HG02852 (cell line): ENCODE measurements at regions not wholly inside any gene's neighbourhood (a gene's known extent, or its start where the extent isn't known, plus 50 kb on each side); places are given as distances from the start of the nearest gene placed in this dataset.
"Not testable (repeated sequence)": the region's sequence is repeated elsewhere in the genome, so short reads cannot be mapped to it uniquely, and the experiment has no call there.

Source experiments
- ATAC-seq: cut with Tn5 transposase; IDR thresholded peaks from one replicate; pipeline ENCODE4 v1.9.1; 2021; ENCODE audit warnings: mild to moderate bottlenecking, moderate library complexity; ENCODE audit not compliant: unreplicated experiment

- ATAC-seq: no peak
These were observed 576.8 kb upstream of the SMIM31 start for GRCh38 chr4:164177153-164177552.

- no peak for ATAC-seq
These were observed 576.2 kb upstream of the SMIM31 start for GRCh38 chr4:164177753-164178152.

GRCh38 chr4:164188236-164188635 lies 565.7 kb upstream of the SMIM31 start:
- no peak for ATAC-seq

- no peak for ATAC-seq
These were observed 561.1 kb upstream of the SMIM31 start for GRCh38 chr4:164192844-164193243.

GRCh38 chr4:164193676-164194075 lies 560.3 kb upstream of the SMIM31 start:
- no peak for ATAC-seq

GRCh38 chr4:164197556-164197955 lies 556.4 kb upstream of the SMIM31 start:
- ATAC-seq: no peak

GRCh38 chr4:164203476-164203875 lies 550.5 kb upstream of the SMIM31 start:
- no peak for ATAC-seq

- ATAC-seq: no peak
These were observed 549.5 kb upstream of the SMIM31 start for GRCh38 chr4:164204434-164204833.

- no peak for ATAC-seq
These were observed 546.5 kb upstream of the SMIM31 start for GRCh38 chr4:164207460-164207859.

GRCh38 chr4:164210377-164210776 lies 543.6 kb upstream of the SMIM31 start:
- ATAC-seq: no peak

- no peak for ATAC-seq
These were observed 541.8 kb upstream of the SMIM31 start for GRCh38 chr4:164212134-164212533.

- no peak for ATAC-seq
These were observed 541.2 kb upstream of the SMIM31 start for GRCh38 chr4:164212714-164213113.

GRCh38 chr4:164215113-164215741 lies 538.7 kb upstream of the SMIM31 start:
- ATAC-seq: no peak

- no peak for ATAC-seq
These were observed 532.3 kb upstream of the SMIM31 start for GRCh38 chr4:164221631-164222030.

- ATAC-seq: no peak
These were observed 529.1 kb upstream of the SMIM31 start for GRCh38 chr4:164224871-164225270.

GRCh38 chr4:164229255-164229654 lies 524.7 kb upstream of the SMIM31 start:
- ATAC-seq: no peak

- no peak for ATAC-seq
These were observed 514.5 kb upstream of the SMIM31 start for GRCh38 chr4:164239433-164239832.

- no peak for ATAC-seq
These were observed 514.0 kb upstream of the SMIM31 start for GRCh38 chr4:164239976-164240375.

GRCh38 chr4:164251257-164251656 lies 502.7 kb upstream of the SMIM31 start:
- ATAC-seq: no peak

- no peak for ATAC-seq
These were observed 501.6 kb upstream of the SMIM31 start for GRCh38 chr4:164252286-164252685.

GRCh38 chr4:164261831-164262230 lies 492.1 kb upstream of the SMIM31 start:
- ATAC-seq: no peak

GRCh38 chr4:164262508-164262907 lies 491.4 kb upstream of the SMIM31 start:
- not testable (repeated sequence) for ATAC-seq

GRCh38 chr4:164277414-164277813 lies 476.5 kb upstream of the SMIM31 start:
- not testable (repeated sequence) for ATAC-seq
